Skin epidermis (tissue), 12 donors: ENCODE measurements at regions not wholly inside any gene's neighbourhood (a gene's known extent, or its start where the extent isn't known, plus 50 kb on each side); places are given as distances from the start of the nearest gene placed in this dataset.

ENCODE experiments used
- H3K27ac ChIP-seq, 21 experiments: fragments of 200-600 bp; sonication (generic) in 11 of 21; one replicate each; pipeline ENCODE4 v1.5.0; 2020; ENCODE audit warnings: mild to moderate bottlenecking in 3 of 21, inconsistent platforms in 2 of 21, moderate library complexity in 2 of 21
- H3K4me3 ChIP-seq, 7 experiments: fragments of 200-600 bp; sonication (generic) in 2 of 7; one replicate each; pipeline ENCODE4 v1.5.0; 2020; ENCODE audit warnings: inconsistent platforms in 2 of 7, mild to moderate bottlenecking in 2 of 7, moderate library complexity in 1 of 7

GRCh38 chr7:155212301-155213015 lies 85.2 kb upstream of the INSIG1 start:
- Histone ChIP-seq H3K4me3 (no peak overlapping the region), H3K27ac (no peak overlapping the region)

GRCh38 chr7:155213385-155213784 lies 84.3 kb upstream of the INSIG1 start:
- no peak overlapping the region for H3K4me3 ChIP-seq
- H3K27ac ChIP-seq: peak overlapping the region in 5 of 21 experiments; percentile 3 to 68 (median 41)

- Histone ChIP-seq H3K27ac (peak overlapping the region in 6 of 21 experiments; percentile 3 to 68 (median 42)), H3K4me3 (peak overlapping the region in 3 of 7 experiments; percentile 8 to 15 (median 9))
Observed at GRCh38 chr7:155213955-155214740, 83.5 kb upstream of the INSIG1 start.

- Histone ChIP-seq H3K4me3 (no peak overlapping the region), H3K27ac (no peak overlapping the region)
Observed at GRCh38 chr7:155215576-155216325, 81.9 kb upstream of the INSIG1 start.

- Histone ChIP-seq H3K4me3 (no peak overlapping the region), H3K27ac (no peak overlapping the region)
Observed at GRCh38 chr7:155216475-155217272, 81.0 kb upstream of the INSIG1 start.

GRCh38 chr7:155217634-155218033 lies 80.0 kb upstream of the INSIG1 start:
- no peak overlapping the region for H3K27ac ChIP-seq
- no peak overlapping the region for H3K4me3 ChIP-seq

- no peak overlapping the region for H3K27ac ChIP-seq
- H3K4me3 ChIP-seq: no peak overlapping the region
Observed at GRCh38 chr7:155218276-155219153, 79.2 kb upstream of the INSIG1 start.

GRCh38 chr7:155219154-155219531 lies 78.5 kb upstream of the INSIG1 start:
- H3K4me3 ChIP-seq: no peak overlapping the region

GRCh38 chr7:155219947-155220769 lies 77.5 kb upstream of the INSIG1 start:
- H3K4me3 ChIP-seq: no peak overlapping the region
- no peak overlapping the region for H3K27ac ChIP-seq

More at GRCh38 chr7:155219154-155219531, 78.5 kb upstream of the INSIG1 start:
- H3K27ac ChIP-seq: no peak overlapping the region

- H3K27ac ChIP-seq: no peak overlapping the region
- H3K4me3 ChIP-seq: no peak overlapping the region
Observed at GRCh38 chr7:155220903-155221302, 76.8 kb upstream of the INSIG1 start.

- no peak overlapping the region for H3K4me3 ChIP-seq
- no peak overlapping the region for H3K27ac ChIP-seq
Observed at GRCh38 chr7:155221547-155221946, 76.1 kb upstream of the INSIG1 start.

- Histone ChIP-seq H3K27ac (no peak overlapping the region), H3K4me3 (no peak overlapping the region)
Observed at GRCh38 chr7:155222061-155222460, 75.6 kb upstream of the INSIG1 start.

GRCh38 chr7:155222573-155222972 lies 75.1 kb upstream of the INSIG1 start:
- no peak overlapping the region for H3K27ac ChIP-seq
- no peak overlapping the region for H3K4me3 ChIP-seq

- no peak overlapping the region for H3K4me3 ChIP-seq
- H3K27ac ChIP-seq: no peak overlapping the region
Observed at GRCh38 chr7:155223021-155223420, 74.7 kb upstream of the INSIG1 start.

- Histone ChIP-seq H3K27ac (no peak overlapping the region), H3K4me3 (no peak overlapping the region)
Observed at GRCh38 chr7:155223503-155223902, 74.2 kb upstream of the INSIG1 start.

- Histone ChIP-seq H3K27ac (no peak overlapping the region), H3K4me3 (no peak overlapping the region)
Observed at GRCh38 chr7:155224116-155224811, 73.4 kb upstream of the INSIG1 start.

GRCh38 chr7:155225095-155225494 lies 72.6 kb upstream of the INSIG1 start:
- Histone ChIP-seq H3K27ac (no peak overlapping the region), H3K4me3 (no peak overlapping the region)
